Activated CD4-positive, alpha-beta T cell treated with anti-CD3 and anti-CD28 coated beads, Interleukin-2, Interleukin-6, amounts not matched to agents 100 ng/mL and 50 ng/mL, durations not matched to agents 16 hours and 8 hours (primary cell): ENCODE measurements at regions not wholly inside any gene's neighbourhood (a gene's known extent, or its start where the extent isn't known, plus 50 kb on each side); places are given as distances from the start of the nearest gene placed in this dataset.

Experiments used
- DNase-seq: peaks from one replicate; pipeline ENCODE4 v3.0.0-alpha.2; 2020

- DNase-seq = no peak
Observed at GRCh38 chr15:27670486-27671209, 428.5 kb downstream of the OCA2 start.

- DNase-seq = no peak
Observed at GRCh38 chr15:27669641-27670040, 429.5 kb downstream of the OCA2 start.

GRCh38 chr15:27668471-27669220 lies 430.5 kb downstream of the OCA2 start:
- no peak for DNase-seq

- no peak for DNase-seq
Observed at GRCh38 chr15:27665002-27665401, 434.1 kb downstream of the OCA2 start.

- DNase-seq = no peak
Observed at GRCh38 chr15:27662892-27663291, 436.2 kb downstream of the OCA2 start.

- DNase-seq = no peak
Observed at GRCh38 chr15:27660676-27661075, 438.4 kb downstream of the OCA2 start.

GRCh38 chr15:27656296-27656987 lies 442.7 kb downstream of the OCA2 start:
- no peak for DNase-seq

- no peak for DNase-seq
Observed at GRCh38 chr15:27655056-27655455, 444.1 kb downstream of the OCA2 start.

- no peak for DNase-seq
Observed at GRCh38 chr15:27650244-27650643, 448.9 kb downstream of the OCA2 start.

- DNase-seq = no peak
Observed at GRCh38 chr15:27648359-27648758, 450.8 kb downstream of the OCA2 start.

- no peak for DNase-seq
Observed at GRCh38 chr15:27646531-27646930, 452.6 kb downstream of the OCA2 start.

- DNase-seq = no peak
Observed at GRCh38 chr15:27645672-27646071, 453.4 kb downstream of the OCA2 start.

GRCh38 chr15:27642981-27643380 lies 456.1 kb downstream of the OCA2 start:
- no peak for DNase-seq

GRCh38 chr15:27639595-27639994 lies 459.5 kb downstream of the OCA2 start:
- DNase-seq = no peak

GRCh38 chr15:27638958-27639357 lies 460.2 kb downstream of the OCA2 start:
- DNase-seq = no peak

GRCh38 chr15:27635916-27636315 lies 463.2 kb downstream of the OCA2 start:
- DNase-seq = no peak

GRCh38 chr15:27628486-27628885 lies 470.6 kb downstream of the OCA2 start:
- no peak for DNase-seq

- DNase-seq = no peak
Observed at GRCh38 chr15:27627623-27628022, 471.5 kb downstream of the OCA2 start.

- no peak for DNase-seq
Observed at GRCh38 chr15:27623560-27624305, 475.4 kb downstream of the OCA2 start.

GRCh38 chr15:27623149-27623548 lies 476.0 kb downstream of the OCA2 start:
- DNase-seq = no peak

GRCh38 chr15:27622371-27622770 lies 476.7 kb downstream of the OCA2 start:
- DNase-seq = no peak

- DNase-seq = no peak
Observed at GRCh38 chr15:27619204-27619603, 479.9 kb downstream of the OCA2 start.

GRCh38 chr15:27617013-27617412 lies 482.1 kb downstream of the OCA2 start:
- DNase-seq = no peak
